CD14-positive monocyte (primary cell): ENCODE measurements at regions not wholly inside any gene's neighbourhood (a gene's known extent, or its start where the extent isn't known, plus 50 kb on each side); places are given as distances from the start of the nearest gene placed in this dataset.

Experiments
- DNase-seq, 3 donors: peaks; one replicate each; pipeline ENCODE4 v3.0.0-alpha.2; 2011 to 2022
- H2AFZ ChIP-seq: 2 replicates; pipeline ENCODE4 v1.6.0; 2012; ENCODE audit warnings: mild to moderate bottlenecking, low read depth, low read length, inconsistent platforms; ENCODE audit not compliant: insufficient read depth, poor library complexity, severe bottlenecking
- H3K27ac ChIP-seq, 2 donors: 1 replicate in 1 of 2; 2 replicates in 1 of 2; pipeline ENCODE4 v1.5.1; 2012 to 2013; ENCODE audit warnings: low read length in 2 of 2, control low read depth in 1 of 2, inconsistent platforms in 1 of 2, low read depth in 1 of 2, mild to moderate bottlenecking in 1 of 2
- H3K27me3 ChIP-seq, 2 donors: one replicate each; pipeline versions ENCODE4 v1.6.0 to v1.6.1; 2011 to 2013; ENCODE audit warnings: low read length in 2 of 2; ENCODE audit not compliant: control insufficient read depth in 2 of 2, insufficient read depth in 2 of 2
- H3K36me3 ChIP-seq, 2 donors: replicated peaks in 1 of 2; 1 replicate in 1 of 2; 2 replicates in 1 of 2; pipeline versions ENCODE4 v1.5.1 to v1.6.1; 2012 to 2013; ENCODE audit warnings: low read length in 2 of 2, control low read depth in 1 of 2, inconsistent platforms in 1 of 2, mild to moderate bottlenecking in 1 of 2; ENCODE audit not compliant: insufficient read depth in 2 of 2, control insufficient read depth in 1 of 2
- H3K4me1 ChIP-seq, 2 donors: 1 replicate in 1 of 2; 2 replicates in 1 of 2; pipeline versions ENCODE4 v1.5.1 to v1.6.1; 2012 to 2013; ENCODE audit warnings: low read length in 2 of 2, control low read depth in 1 of 2, inconsistent platforms in 1 of 2, mild to moderate bottlenecking in 1 of 2, moderate library complexity in 1 of 2; ENCODE audit not compliant: insufficient read depth in 2 of 2, control insufficient read depth in 1 of 2
- H3K4me2 ChIP-seq: replicated peaks from 2 replicates; pipeline ENCODE3; 2012; ENCODE audit warnings: low read length, moderate library complexity, mild to moderate bottlenecking; ENCODE audit not compliant: poor library complexity, severe bottlenecking; ENCODE audit errors: extremely low read depth
- H3K4me3 ChIP-seq, 3 experiments: fragments of 200-600 bp in 1 of 3; sonication (generic) in 1 of 3; replicated peaks in 1 of 3; 1 replicate in 2 of 3; 2 replicates in 1 of 3; pipeline ENCODE4 v1.5.1; 2011 to 2013; ENCODE audit warnings: low read length in 3 of 3, mild to moderate bottlenecking in 3 of 3, control low read depth in 2 of 3, low read depth in 2 of 3, inconsistent platforms in 1 of 3, moderate library complexity in 1 of 3
- H3K79me2 ChIP-seq: 2 replicates; pipeline ENCODE4 v1.6.0; 2012; ENCODE audit warnings: mild to moderate bottlenecking, control low read depth, inconsistent platforms, low read length, moderate library complexity; ENCODE audit not compliant: insufficient read depth
- H3K9ac ChIP-seq: 2 replicates; pipeline ENCODE4 v1.6.0; 2017; ENCODE audit warnings: low read length, mild to moderate bottlenecking; ENCODE audit not compliant: insufficient read depth, poor library complexity, severe bottlenecking
- H3K9me3 ChIP-seq, 2 donors: replicated peaks in 1 of 2; 1 replicate in 1 of 2; 2 replicates in 1 of 2; pipeline versions ENCODE4 v1.5.1 to v1.6.1; 2012 to 2013; ENCODE audit warnings: low read length in 2 of 2, control low read depth in 1 of 2; ENCODE audit not compliant: control insufficient read depth in 1 of 2, insufficient read depth in 1 of 2
- H4K20me1 ChIP-seq: 2 replicates; pipeline ENCODE4 v1.6.0; 2012; ENCODE audit warnings: mild to moderate bottlenecking, low read length, control low read depth, moderate library complexity; ENCODE audit not compliant: insufficient read depth
- H3K27ac Mint-ChIP-seq, 7 donors: one replicate each; pipeline ENCODE4 v1.8.0; 2020; ENCODE audit warnings: mild to moderate bottlenecking in 7 of 7, mixed read lengths in 7 of 7, moderate library complexity in 6 of 7, inconsistent platforms in 2 of 7
- H3K27me3 Mint-ChIP-seq, 3 donors: one replicate each; pipeline ENCODE4 v1.8.0; 2021 to 2022; ENCODE audit warnings: low read depth in 3 of 3, mild to moderate bottlenecking in 3 of 3, mixed read lengths in 3 of 3, moderate library complexity in 3 of 3, inconsistent platforms in 1 of 3
- H3K36me3 Mint-ChIP-seq, 2 donors: one replicate each; pipeline ENCODE4 v1.8.0; 2020; ENCODE audit warnings: mixed read lengths in 2 of 2, inconsistent platforms in 1 of 2, mild to moderate bottlenecking in 1 of 2
- H3K4me1 Mint-ChIP-seq: one replicate; pipeline ENCODE4 v1.8.0; 2020; ENCODE audit warnings: mild to moderate bottlenecking, mixed read lengths
- H3K4me3 Mint-ChIP-seq, 2 donors: one replicate each; pipeline ENCODE4 v1.8.0; 2020; ENCODE audit warnings: mild to moderate bottlenecking in 2 of 2, mixed read lengths in 2 of 2, moderate library complexity in 1 of 2
- H3K9me3 Mint-ChIP-seq, 7 donors: one replicate each; pipeline ENCODE4 v1.8.0; 2020 to 2022; ENCODE audit warnings: mixed read lengths in 7 of 7, mild to moderate bottlenecking in 6 of 7, moderate library complexity in 6 of 7, inconsistent platforms in 2 of 7
- WGBS: methylation state at CpG from one replicate; pipeline ENCODE4 v1.1.5; 2013; ENCODE audit warnings: missing lambda C conversion rate; ENCODE audit not compliant: insufficient coverage; 5-methylcytosine and 5-hydroxymethylcytosine counted together
- intact Hi-C, 2 donors: fragments of 100-400 bp; cut with micrococcal nuclease; formaldehyde crosslinking; loops; one replicate each; pipeline versions ENCODE4 v1.15.0 to v1.15.1; 2023
- TF ChIP-seq, protein P1 (sequence below): fragments of 200-600 bp; IDR thresholded peaks from one replicate; pipeline ENCODE4 v1.8.0; 2022; ENCODE audit warnings: antibody characterized with exemption, mild to moderate bottlenecking

DNA sequence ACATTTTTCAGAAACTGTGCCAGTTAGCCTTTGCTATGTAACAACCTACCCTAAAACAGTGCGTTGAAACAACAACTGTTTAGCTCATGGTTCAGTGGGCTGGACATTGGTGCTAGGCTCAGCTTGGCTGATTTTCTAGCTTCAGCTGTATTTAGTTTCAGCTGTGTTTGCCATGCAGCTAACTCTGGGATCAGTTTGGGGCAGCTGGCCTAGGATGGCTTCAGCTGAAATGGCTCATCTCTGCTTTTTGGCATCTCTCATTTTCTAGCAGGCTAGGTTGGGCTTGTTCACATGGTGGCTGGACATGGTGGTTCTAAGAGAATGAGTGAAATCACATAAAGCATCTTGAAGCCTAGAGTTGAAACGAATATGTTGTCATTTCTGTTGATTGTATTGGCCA is 464.2 kb downstream of the QKI start:
- Histone ChIP-seq H4K20me1 (no peaks in the 10 kb centered on the region), H3K9me3 (peaks cover 0 to 4% of the 10 kb centered on the region in 2 donors), H3K27me3 (peaks cover 2% of the 10 kb centered on the region in 2 donors), H3K9ac (no peak overlapping the region), H3K79me2 (no peaks in the 10 kb centered on the region), H3K4me3 (no peak overlapping the region), H3K36me3 (no peaks in the 10 kb centered on the region), H3K4me1 (peaks cover 0 to 3% of the 10 kb centered on the region in 2 donors), H2AFZ (no peak overlapping the region), H3K4me2 (no peak overlapping the region), H3K27ac (no peak overlapping the region)
- Mint-ChIP-seq H3K36me3 (no peaks in the 10 kb centered on the region), H3K4me1 (peaks cover 4% of the 10 kb centered on the region), H3K27ac (no peak overlapping the region), H3K4me3 (no peak overlapping the region), H3K9me3 (peaks cover 0 to 15% (median 6%) of the 10 kb centered on the region in 7 donors), H3K27me3 (peaks cover 5 to 10% (median 5%) of the 10 kb centered on the region in 3 donors)
- WGBS: 88% methylated on average over 1 of the region's 2 CpGs
- TF ChIP-seq, protein P1, sequence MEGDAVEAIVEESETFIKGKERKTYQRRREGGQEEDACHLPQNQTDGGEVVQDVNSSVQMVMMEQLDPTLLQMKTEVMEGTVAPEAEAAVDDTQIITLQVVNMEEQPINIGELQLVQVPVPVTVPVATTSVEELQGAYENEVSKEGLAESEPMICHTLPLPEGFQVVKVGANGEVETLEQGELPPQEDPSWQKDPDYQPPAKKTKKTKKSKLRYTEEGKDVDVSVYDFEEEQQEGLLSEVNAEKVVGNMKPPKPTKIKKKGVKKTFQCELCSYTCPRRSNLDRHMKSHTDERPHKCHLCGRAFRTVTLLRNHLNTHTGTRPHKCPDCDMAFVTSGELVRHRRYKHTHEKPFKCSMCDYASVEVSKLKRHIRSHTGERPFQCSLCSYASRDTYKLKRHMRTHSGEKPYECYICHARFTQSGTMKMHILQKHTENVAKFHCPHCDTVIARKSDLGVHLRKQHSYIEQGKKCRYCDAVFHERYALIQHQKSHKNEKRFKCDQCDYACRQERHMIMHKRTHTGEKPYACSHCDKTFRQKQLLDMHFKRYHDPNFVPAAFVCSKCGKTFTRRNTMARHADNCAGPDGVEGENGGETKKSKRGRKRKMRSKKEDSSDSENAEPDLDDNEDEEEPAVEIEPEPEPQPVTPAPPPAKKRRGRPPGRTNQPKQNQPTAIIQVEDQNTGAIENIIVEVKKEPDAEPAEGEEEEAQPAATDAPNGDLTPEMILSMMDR: no peak
- DNase-seq: no peak
- intact Hi-C loops: no loop called here

DNA sequence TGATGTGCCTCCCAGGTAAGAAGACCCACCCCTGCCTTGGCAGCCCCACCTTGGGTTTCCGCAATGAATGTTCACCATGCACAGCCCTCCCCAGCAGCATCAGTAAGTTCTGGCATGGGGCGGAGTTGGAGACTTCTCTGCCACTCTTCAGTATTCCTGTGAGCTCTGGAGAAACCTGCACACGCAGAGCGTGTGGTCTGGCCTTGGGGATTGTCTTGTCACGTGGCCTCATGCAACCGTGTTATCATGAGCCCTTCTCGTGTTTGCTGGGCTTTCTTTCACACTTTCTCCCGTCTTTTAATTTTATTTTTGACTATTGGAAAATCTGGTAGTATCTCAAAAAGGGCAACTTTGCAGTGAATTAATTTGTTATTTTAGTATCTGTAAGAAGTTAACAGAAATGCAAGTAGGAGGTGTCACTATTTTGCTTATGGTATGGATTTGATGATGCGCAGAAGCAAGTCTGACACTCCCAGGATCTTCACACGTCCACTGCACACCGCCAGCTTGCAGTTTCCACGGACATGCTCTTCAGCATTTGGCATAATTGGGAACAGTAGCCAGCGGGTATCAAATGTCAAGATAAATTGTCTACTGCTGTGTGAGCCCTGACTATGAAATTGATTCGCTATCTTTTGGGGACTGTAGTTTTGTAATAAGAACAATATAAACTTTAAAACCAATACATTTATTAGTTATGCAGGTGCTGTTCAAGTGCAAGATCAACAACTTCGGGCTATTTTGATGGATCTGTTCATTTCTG is 463.5 kb downstream of the QKI start:
- no peaks in the 10 kb centered on the region for H3K36me3 Mint-ChIP-seq
- no peak overlapping the region for H3K4me2 ChIP-seq
- H3K9me3 Mint-ChIP-seq: peaks cover 0 to 15% (median 6%) of the 10 kb centered on the region in 7 donors
- H3K4me1 Mint-ChIP-seq: no peaks in the 10 kb centered on the region
- H3K4me3 ChIP-seq: no peak overlapping the region
- H3K9ac ChIP-seq: no peak overlapping the region
- no peaks in the 10 kb centered on the region for H3K4me1 ChIP-seq
- H3K4me3 Mint-ChIP-seq: no peak overlapping the region
- TF ChIP-seq, protein P1: no peak
- H4K20me1 ChIP-seq: no peaks in the 10 kb centered on the region
- WGBS: 98% methylated on average over 5 of the region's 15 CpGs
- H3K9me3 ChIP-seq: peaks cover 0 to 4% of the 10 kb centered on the region in 2 donors
- no peak overlapping the region for H3K27ac ChIP-seq
- DNase-seq: no peak
- H2AFZ ChIP-seq: no peak overlapping the region
- intact Hi-C loops: no loop called here
- peaks cover 2% of the 10 kb centered on the region in 2 donors for H3K27me3 ChIP-seq
- no peaks in the 10 kb centered on the region for H3K36me3 ChIP-seq
- peaks cover 5 to 10% (median 5%) of the 10 kb centered on the region in 3 donors for H3K27me3 Mint-ChIP-seq
- no peaks in the 10 kb centered on the region for H3K79me2 ChIP-seq
- H3K27ac Mint-ChIP-seq: no peak overlapping the region
